Immature natural killer cell (primary cell): ENCODE measurements at regions not wholly inside any gene's neighbourhood (a gene's known extent, or its start where the extent isn't known, plus 50 kb on each side); places are given as distances from the start of the nearest gene placed in this dataset.
"Not testable (repeated sequence)": the region's sequence is repeated elsewhere in the genome, so short reads cannot be mapped to it uniquely, and the experiment has no call there.

ENCODE experiments used
- DNase-seq, 3 donors: peaks; one replicate each; pipeline ENCODE4 v3.0.0; 2022; ENCODE audit warnings: mixed read lengths in 1 of 3
- H3K27ac Mint-ChIP-seq, 6 donors: one replicate each; pipeline ENCODE4 v1.8.0; 2020; ENCODE audit warnings: mixed read lengths in 6 of 6, mild to moderate bottlenecking in 5 of 6, inconsistent platforms in 4 of 6, moderate library complexity in 3 of 6
- H3K27me3 Mint-ChIP-seq, 3 donors: one replicate each; pipeline ENCODE4 v1.8.0; 2020 to 2021; ENCODE audit warnings: low read depth in 3 of 3, mild to moderate bottlenecking in 3 of 3, mixed read lengths in 3 of 3, moderate library complexity in 3 of 3, inconsistent platforms in 1 of 3
- H3K36me3 Mint-ChIP-seq, 3 donors: one replicate each; pipeline ENCODE4 v1.8.0; 2020; ENCODE audit warnings: mixed read lengths in 3 of 3, inconsistent platforms in 2 of 3, mild to moderate bottlenecking in 2 of 3
- H3K4me1 Mint-ChIP-seq, 2 donors: one replicate each; pipeline ENCODE4 v1.8.0; 2020; ENCODE audit warnings: inconsistent platforms in 2 of 2, mild to moderate bottlenecking in 2 of 2, mixed read lengths in 2 of 2, moderate library complexity in 1 of 2
- H3K4me3 Mint-ChIP-seq, 5 donors: one replicate each; pipeline ENCODE4 v1.8.0; 2020; ENCODE audit warnings: mild to moderate bottlenecking in 5 of 5, mixed read lengths in 5 of 5, inconsistent platforms in 3 of 5, moderate library complexity in 3 of 5
- H3K9me3 Mint-ChIP-seq, 6 donors: one replicate each; pipeline ENCODE4 v1.8.0; 2020; ENCODE audit warnings: mild to moderate bottlenecking in 6 of 6, mixed read lengths in 6 of 6, inconsistent platforms in 4 of 6, moderate library complexity in 3 of 6

- not testable (repeated sequence) for H3K27me3 Mint-ChIP-seq, DNase-seq, H3K4me3 Mint-ChIP-seq, H3K36me3 Mint-ChIP-seq, H3K27ac Mint-ChIP-seq, H3K4me1 Mint-ChIP-seq
- H3K9me3 Mint-ChIP-seq = peaks cover 0 to 13% (median 6%) of the 10 kb centered on the region in 6 donors
Measured at GRCh38 chr2:94576486-94576885, 294.7 kb upstream of the TEKT4 start.

GRCh38 chr2:94577160-94577559 lies 294.1 kb upstream of the TEKT4 start:
- not testable (repeated sequence) for DNase-seq, H3K27me3 Mint-ChIP-seq, H3K27ac Mint-ChIP-seq, H3K36me3 Mint-ChIP-seq, H3K4me3 Mint-ChIP-seq, H3K4me1 Mint-ChIP-seq
- H3K9me3 Mint-ChIP-seq = peaks cover 0 to 13% (median 6%) of the 10 kb centered on the region in 6 donors

- H3K4me3 Mint-ChIP-seq = not testable (repeated sequence)
Measured at GRCh38 chr2:94579221-94579620, 292.0 kb upstream of the TEKT4 start.

GRCh38 chr2:94583081-94583723 lies 288.0 kb upstream of the TEKT4 start:
- not testable (repeated sequence) for H3K4me3 Mint-ChIP-seq, DNase-seq, H3K36me3 Mint-ChIP-seq, H3K4me1 Mint-ChIP-seq, H3K27me3 Mint-ChIP-seq, H3K27ac Mint-ChIP-seq, H3K9me3 Mint-ChIP-seq

More at GRCh38 chr2:94579221-94579620, 292.0 kb upstream of the TEKT4 start:
- H3K27ac Mint-ChIP-seq, H3K27me3 Mint-ChIP-seq, H3K4me1 Mint-ChIP-seq, DNase-seq, H3K36me3 Mint-ChIP-seq: not testable (repeated sequence)
- H3K9me3 Mint-ChIP-seq = peaks cover 0 to 13% (median 4%) of the 10 kb centered on the region in 6 donors

DNA sequence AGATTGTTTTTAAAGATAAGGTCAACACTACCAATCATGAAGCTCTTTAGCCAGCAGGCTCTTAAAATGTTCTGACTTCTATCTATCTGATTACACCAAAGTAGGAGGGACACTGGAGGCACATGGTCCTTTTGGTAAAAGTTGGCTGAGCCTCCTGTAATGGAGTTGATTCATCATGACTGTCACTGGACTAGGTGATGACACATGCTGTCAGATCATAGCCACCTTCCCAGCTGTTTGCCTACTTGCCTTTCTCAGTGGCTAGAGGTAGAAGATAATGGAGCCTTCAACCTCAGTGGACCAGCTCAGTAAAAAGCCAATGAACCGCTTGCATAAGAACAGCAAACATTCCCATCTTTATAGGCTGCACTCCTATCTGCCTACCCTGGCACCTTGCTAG lies 286.7 kb upstream of the TEKT4 start:
- DNase-seq, H3K27me3 Mint-ChIP-seq, H3K36me3 Mint-ChIP-seq, H3K9me3 Mint-ChIP-seq, H3K27ac Mint-ChIP-seq, H3K4me3 Mint-ChIP-seq, H3K4me1 Mint-ChIP-seq: not testable (repeated sequence)

DNA sequence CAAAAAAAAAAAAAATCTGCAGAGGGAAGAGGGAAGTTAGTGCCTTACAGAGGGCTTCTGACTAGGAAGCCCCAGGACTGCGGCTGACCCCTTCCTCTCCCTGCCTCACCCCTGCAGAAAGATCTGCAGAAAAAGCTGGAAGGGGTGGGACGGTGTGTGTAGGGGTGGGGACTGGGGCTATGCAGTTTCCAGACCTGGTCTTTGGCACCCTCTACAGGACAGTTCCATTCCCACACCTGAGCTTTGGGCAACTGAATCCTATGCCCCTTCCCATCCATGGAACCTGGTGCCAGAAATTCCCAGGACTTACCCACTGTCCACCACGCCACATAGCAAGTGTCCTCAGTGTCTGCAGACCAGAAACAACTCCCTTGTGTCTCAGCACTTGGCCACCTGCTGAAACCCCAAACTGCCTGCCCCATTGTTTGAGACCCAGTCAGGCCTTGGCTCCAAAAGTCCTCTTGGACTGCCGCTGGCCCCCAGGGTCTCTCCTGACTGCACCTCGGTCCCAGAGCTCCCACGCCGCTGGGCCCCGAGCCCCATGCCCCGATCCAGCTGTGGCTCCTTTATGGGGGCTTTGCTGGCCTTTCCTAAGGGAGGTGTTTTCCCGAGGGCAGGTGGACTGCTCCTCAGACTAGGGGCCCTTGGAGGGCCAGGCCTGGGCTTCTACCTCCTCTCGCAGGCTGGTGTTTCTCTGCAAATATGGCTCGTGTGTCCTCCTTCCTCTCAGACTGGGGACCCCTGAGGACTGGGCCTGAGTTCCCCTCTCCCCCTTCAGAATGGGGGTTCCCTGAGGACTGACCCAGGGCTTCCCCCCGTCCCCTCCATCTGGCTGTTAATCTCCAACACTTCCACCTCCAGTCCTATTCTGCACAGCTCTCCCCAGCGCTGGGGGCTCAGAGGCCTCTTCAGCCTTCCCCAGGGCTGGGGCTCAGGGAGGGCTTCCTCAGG lies 284.9 kb upstream of the TEKT4 start:
- not testable (repeated sequence) for H3K27me3 Mint-ChIP-seq, H3K36me3 Mint-ChIP-seq, H3K9me3 Mint-ChIP-seq, DNase-seq, H3K4me1 Mint-ChIP-seq, H3K27ac Mint-ChIP-seq, H3K4me3 Mint-ChIP-seq

DNA sequence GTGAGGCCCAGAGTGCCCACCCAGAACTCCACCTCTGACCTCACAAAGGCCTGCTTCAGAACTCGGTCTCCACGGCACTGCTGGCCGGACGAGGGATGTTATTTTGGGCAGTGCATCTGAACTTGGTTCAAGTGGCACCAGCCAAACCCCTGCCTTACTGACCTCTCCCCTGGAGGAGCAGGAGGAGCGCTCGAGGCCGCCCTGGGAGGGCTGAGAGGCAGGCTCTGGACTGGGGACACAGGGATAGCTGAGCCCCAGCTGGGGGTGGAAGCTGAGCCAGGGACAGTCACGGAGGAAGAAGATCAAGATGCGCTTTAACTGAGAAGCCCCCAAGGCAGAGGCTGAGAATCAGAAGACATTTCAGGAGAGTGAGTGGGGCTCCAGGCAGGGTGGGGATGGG lies 284.2 kb upstream of the TEKT4 start:
- H3K4me3 Mint-ChIP-seq, H3K9me3 Mint-ChIP-seq, H3K4me1 Mint-ChIP-seq, DNase-seq, H3K27ac Mint-ChIP-seq, H3K27me3 Mint-ChIP-seq, H3K36me3 Mint-ChIP-seq: not testable (repeated sequence)

- not testable (repeated sequence) for H3K27me3 Mint-ChIP-seq, H3K4me3 Mint-ChIP-seq, DNase-seq, H3K4me1 Mint-ChIP-seq, H3K36me3 Mint-ChIP-seq, H3K27ac Mint-ChIP-seq
- H3K9me3 Mint-ChIP-seq = peaks cover 0 to 11% (median 7%) of the 10 kb centered on the region in 6 donors
Measured at GRCh38 chr2:94594019-94594836, 277.0 kb upstream of the TEKT4 start.

- not testable (repeated sequence) for DNase-seq, H3K4me3 Mint-ChIP-seq, H3K27ac Mint-ChIP-seq, H3K4me1 Mint-ChIP-seq, H3K36me3 Mint-ChIP-seq, H3K27me3 Mint-ChIP-seq
- peaks cover 0 to 14% (median 9%) of the 10 kb centered on the region in 6 donors for H3K9me3 Mint-ChIP-seq
Measured at GRCh38 chr2:94595956-94596355, 275.3 kb upstream of the TEKT4 start.

DNA sequence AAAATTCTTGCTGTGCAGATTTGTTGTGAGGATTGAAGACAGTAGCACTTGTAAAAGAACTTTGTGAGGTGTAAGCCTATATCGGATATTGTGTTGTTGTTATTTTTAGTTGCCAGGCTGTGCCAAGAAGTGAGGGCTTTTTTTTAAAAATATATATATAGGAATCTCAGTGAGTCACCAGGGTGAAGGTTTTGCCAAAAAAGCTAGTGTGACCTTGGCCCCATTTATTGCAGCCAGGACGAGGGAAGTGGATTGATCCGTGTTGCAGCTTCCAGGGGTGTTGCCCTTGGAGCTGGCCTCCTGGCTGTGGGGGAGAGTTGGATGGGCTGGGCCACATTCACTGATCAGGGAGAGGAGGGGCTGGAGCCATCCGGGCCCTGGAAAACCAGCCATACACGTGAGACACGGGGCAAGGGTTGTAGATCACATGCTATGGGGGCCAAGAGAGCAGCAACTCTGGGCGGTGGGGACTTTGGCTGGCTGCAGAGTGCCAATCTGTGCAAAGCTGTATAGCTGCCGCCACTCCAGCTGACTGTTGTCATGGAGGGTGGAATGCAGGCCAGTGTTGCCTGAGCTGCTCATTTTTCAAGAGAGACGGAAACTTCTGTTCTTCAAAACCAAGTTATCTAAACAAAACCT lies 273.0 kb upstream of the TEKT4 start:
- H3K4me3 Mint-ChIP-seq, H3K36me3 Mint-ChIP-seq, H3K27ac Mint-ChIP-seq, DNase-seq, H3K4me1 Mint-ChIP-seq, H3K27me3 Mint-ChIP-seq: not testable (repeated sequence)
- H3K9me3 Mint-ChIP-seq = peaks cover 0 to 14% (median 7%) of the 10 kb centered on the region in 6 donors

DNA sequence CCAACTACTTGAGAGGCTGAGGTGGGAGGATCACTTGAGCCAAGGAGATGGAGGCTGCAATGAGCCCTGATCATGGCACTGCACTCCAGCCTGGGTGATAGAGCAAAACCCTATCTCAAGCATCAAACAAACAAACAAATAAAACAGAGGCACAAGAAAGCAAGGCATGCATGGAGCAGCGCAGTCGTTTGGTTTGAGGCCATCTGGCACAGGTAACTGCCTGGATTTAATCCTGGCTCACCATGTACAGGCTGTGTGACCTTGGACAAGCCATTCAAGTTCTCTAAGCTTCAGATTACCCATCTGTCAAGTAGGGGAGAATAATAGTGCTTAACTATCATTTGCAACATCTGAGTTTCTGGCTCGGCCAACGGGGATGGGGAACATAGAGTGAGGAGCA lies 270.3 kb upstream of the TEKT4 start:
- not testable (repeated sequence) for H3K36me3 Mint-ChIP-seq, H3K4me1 Mint-ChIP-seq, H3K27ac Mint-ChIP-seq, H3K4me3 Mint-ChIP-seq, DNase-seq, H3K27me3 Mint-ChIP-seq
- peaks cover 3 to 16% (median 6%) of the 10 kb centered on the region in 6 donors for H3K9me3 Mint-ChIP-seq

DNA sequence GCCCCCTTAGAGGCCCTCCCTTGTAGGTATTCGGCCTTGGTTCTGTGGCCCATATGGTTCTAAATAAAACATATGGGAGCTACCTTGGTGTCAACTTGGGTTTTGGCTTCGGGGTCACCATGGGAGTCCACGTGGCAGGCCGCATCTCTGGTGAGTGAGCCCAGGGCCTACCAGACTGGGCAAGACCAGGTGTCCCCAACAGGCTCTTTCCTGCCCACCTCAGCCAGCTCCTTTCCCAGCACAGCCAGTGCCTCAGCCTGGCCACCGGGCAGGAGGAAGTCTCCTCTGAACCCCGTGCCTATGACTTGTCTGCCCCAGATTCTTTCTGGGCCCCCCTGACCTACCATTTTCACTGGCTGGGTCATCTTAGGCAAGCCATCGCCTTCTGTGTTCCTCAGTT lies 268.8 kb upstream of the TEKT4 start:
- Mint-ChIP-seq H3K4me3 (no peak overlapping the region), H3K9me3 (peaks cover 4 to 20% (median 9%) of the 10 kb centered on the region in 6 donors), H3K27ac (no peak overlapping the region), H3K36me3 (no peaks in the 10 kb centered on the region), H3K4me1 (no peaks in the 10 kb centered on the region), H3K27me3 (peaks cover 0 to 3% (median 0%) of the 10 kb centered on the region in 3 donors)
- DNase-seq = no peak

DNA sequence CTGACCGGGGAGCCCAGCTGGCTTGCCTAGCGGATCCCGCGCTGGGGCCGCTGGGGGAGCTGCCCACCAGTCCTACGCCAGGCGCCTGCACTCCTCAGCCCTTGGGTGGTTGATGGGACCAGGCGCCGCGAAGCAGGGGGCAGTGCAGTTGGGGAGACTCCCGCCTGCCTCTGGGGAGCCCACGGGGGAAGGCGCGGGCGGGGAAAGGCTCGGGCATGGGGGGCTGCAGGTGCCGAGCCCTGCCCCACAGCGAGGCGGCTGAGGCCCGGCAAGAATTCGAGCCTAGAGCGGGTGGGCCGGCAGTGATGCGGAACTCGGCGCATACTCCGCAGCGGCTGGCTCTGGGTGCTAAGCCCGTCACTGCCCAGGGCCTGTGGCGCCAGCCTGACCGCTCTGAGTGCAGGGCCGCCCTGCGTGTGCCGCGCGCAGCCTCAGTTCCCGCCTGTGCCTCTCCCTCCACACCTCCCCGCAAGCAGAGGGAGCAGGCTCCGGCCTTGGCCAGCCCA lies 249.1 kb upstream of the TEKT4 start:
- Mint-ChIP-seq H3K4me3 (no peak overlapping the region), H3K4me1 (no peaks in the 10 kb centered on the region), H3K27ac (no peak overlapping the region), H3K36me3 (no peaks in the 10 kb centered on the region), H3K9me3 (peaks cover 0 to 22% (median 8%) of the 10 kb centered on the region in 6 donors), H3K27me3 (peaks cover 0 to 2% (median 2%) of the 10 kb centered on the region in 3 donors)
- no peak for DNase-seq
